HG02973 (cell line): ENCODE measurements at regions not wholly inside any gene's neighbourhood (a gene's known extent, or its start where the extent isn't known, plus 50 kb on each side); places are given as distances from the start of the nearest gene placed in this dataset.

Experiments used
- ATAC-seq: cut with Tn5 transposase; IDR thresholded peaks from one replicate; pipeline ENCODE4 v1.9.1; 2021; ENCODE audit warnings: moderate library complexity; ENCODE audit not compliant: unreplicated experiment

GRCh38 chr13:31895691-31896090 lies 135.9 kb upstream of the FRY start:
- no peak for ATAC-seq

GRCh38 chr13:31896427-31896826 lies 135.1 kb upstream of the FRY start:
- ATAC-seq: no peak

GRCh38 chr13:31898378-31899071 lies 133.0 kb upstream of the FRY start:
- no peak for ATAC-seq

- no peak for ATAC-seq
These were observed 129.6 kb upstream of the FRY start for GRCh38 chr13:31901985-31902384.

GRCh38 chr13:31903111-31903815 lies 128.3 kb upstream of the FRY start:
- ATAC-seq: no peak

GRCh38 chr13:31904941-31905824 lies 126.4 kb upstream of the FRY start:
- ATAC-seq: no peak

- no peak for ATAC-seq
These were observed 125.6 kb upstream of the FRY start for GRCh38 chr13:31905961-31906360.

- ATAC-seq: no peak
These were observed 122.7 kb upstream of the FRY start for GRCh38 chr13:31908696-31909411.

- ATAC-seq: peak; percentile 50
These were observed 121.6 kb upstream of the FRY start for GRCh38 chr13:31909864-31910551.

GRCh38 chr13:31910633-31911032 lies 120.9 kb upstream of the FRY start:
- no peak for ATAC-seq

GRCh38 chr13:31912647-31913401 lies 118.8 kb upstream of the FRY start:
- no peak for ATAC-seq

- ATAC-seq: no peak
These were observed 118.1 kb upstream of the FRY start for GRCh38 chr13:31913459-31913858.

- ATAC-seq: no peak
These were observed 116.7 kb upstream of the FRY start for GRCh38 chr13:31914843-31915242.

GRCh38 chr13:31918707-31919106 lies 112.9 kb upstream of the FRY start:
- ATAC-seq: no peak

GRCh38 chr13:31919241-31919640 lies 112.3 kb upstream of the FRY start:
- no peak for ATAC-seq

- no peak for ATAC-seq
These were observed 111.4 kb upstream of the FRY start for GRCh38 chr13:31919971-31920726.

GRCh38 chr13:31920727-31921100 lies 110.9 kb upstream of the FRY start:
- ATAC-seq: no peak

GRCh38 chr13:31922724-31923123 lies 108.8 kb upstream of the FRY start:
- no peak for ATAC-seq

- ATAC-seq: no peak
These were observed 108.3 kb upstream of the FRY start for GRCh38 chr13:31923134-31923763.
